ENCODE measurements at regions not wholly inside any gene's neighbourhood (a gene's known extent, or its start where the extent isn't known, plus 50 kb on each side); places are given as distances from the start of the nearest gene placed in this dataset.

DNA sequence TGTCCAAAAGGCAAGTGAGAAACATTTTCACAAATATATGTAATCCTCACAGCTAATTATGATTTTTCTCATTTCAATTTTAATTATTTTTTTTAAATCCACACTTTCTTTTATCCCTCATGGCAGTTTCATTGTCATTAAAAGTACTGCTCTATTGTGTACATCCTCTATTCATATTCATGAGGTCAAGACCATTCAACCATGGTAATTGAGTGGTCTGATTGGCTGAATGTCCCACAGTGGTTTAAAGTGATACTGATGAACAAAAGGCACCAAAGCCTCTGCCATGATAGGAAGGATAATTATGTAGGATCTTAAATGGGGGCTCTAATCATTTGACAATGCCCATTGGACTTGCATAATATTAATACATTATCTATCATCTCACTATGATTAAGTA, 108.4 kb upstream of the EPHA4 start:
- DNase-seq (ENCODE audit: low spot score): no peak

GRCh38 chr2:221677688-221678087, 105.6 kb upstream of the EPHA4 start:
- DNase-seq (ENCODE audit: low spot score): no peak

GRCh38 chr2:221676566-221677172, 104.6 kb upstream of the EPHA4 start:
- DNase-seq (ENCODE audit: low spot score): no peak

DNA sequence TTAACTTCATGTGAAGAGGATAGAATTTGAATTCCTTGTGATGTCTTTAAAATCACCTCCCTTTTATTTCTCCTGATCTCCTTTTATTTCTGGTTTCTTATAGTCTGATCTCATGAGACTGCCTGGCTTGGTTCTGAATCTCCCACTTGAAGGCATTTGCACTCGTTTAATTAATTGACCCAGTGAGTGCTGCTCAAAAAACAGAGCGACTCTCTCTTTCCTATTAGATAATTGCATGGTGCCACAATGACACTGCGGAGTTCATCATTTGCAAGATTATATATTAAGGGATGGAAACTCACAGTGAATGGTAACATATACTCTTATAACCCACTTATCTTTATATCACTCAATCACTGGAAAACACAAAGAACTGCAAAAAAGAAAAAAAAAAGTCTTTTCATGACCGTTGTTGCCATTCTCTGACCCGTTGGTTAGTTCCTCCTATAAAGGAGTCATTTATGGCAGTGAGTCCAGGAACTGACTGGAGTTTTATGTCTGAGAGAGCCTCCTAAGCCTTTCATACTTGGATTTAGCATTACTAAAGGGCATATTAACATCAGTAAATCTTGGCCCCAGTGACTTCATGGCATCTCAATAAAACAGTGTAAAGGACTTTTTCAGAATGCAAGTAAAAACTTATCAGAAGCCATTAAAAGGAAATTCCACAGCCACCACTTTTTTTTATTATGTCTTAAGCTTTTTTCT, 103.3 kb upstream of the EPHA4 start:
- no peak for DNase-seq (ENCODE audit: low spot score)

DNA sequence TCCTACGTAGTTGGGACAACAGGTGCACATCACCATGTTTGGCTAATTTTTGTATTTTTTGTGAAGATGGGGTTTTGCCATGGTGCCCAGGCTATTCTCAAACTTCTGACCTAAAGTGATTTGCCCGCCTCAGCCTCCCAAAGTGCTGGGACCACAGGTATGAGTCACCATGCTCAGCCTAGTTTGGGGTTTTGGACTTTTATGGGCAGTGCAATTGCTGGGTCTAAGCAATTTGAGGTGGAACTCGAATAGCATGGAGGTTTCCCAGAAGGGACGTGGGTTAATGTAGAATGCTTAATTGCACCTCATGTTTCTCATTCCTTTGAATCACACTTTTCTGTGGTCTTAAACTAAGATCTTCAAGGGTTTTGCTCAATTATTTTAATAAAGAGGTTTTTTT, 102.3 kb upstream of the EPHA4 start:
- no peak for DNase-seq (ENCODE audit: low spot score)

GRCh38 chr2:221673248-221673647, 101.1 kb upstream of the EPHA4 start:
- DNase-seq (ENCODE audit: low spot score): no peak

GRCh38 chr2:221671515-221671914, 99.4 kb upstream of the EPHA4 start:
- DNase-seq (ENCODE audit: low spot score): no peak

GRCh38 chr2:221662689-221663391, 90.7 kb upstream of the EPHA4 start:
- DNase-seq (ENCODE audit: low spot score): no peak

DNA sequence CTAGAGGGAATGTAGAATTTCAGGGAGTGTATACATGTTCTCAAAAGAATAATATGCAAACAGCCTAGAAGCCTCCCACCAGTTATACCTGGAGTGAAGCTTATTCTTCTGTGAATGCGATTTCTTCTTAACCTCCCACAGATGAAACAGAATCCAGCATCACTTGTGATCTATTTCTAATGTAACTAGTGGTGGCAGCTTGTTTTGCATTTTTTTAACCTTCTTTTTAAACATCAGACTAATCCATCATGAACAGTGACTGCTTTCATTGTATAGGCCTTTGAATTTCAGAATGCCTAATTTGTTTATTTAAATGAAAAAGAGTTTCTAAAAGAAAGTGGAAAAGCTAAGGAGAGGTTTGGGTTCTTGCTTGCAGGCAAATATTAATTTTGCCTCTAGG, 85.7 kb upstream of the EPHA4 start:
- DNase-seq (ENCODE audit: low spot score): no peak

DNA sequence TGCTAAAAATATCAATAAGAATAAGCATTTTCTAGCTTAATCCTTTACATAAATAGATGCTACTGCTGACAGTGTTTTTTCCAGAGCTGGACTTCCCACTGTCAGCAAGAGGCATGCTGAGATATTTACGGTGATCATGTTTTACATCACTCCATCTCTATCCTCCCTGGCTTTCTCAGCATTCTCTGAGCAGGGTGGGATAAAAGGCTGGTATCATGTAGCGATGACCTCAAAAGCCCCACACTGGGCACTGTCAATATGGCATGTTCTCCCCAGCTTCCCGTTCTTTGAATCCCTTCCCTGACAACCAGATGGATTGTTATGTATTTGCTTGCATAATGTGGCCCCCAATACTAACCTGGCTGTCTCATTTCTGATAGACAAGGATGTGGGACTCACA, 83.2 kb upstream of the EPHA4 start:
- no peak for DNase-seq (ENCODE audit: low spot score)

- no peak for DNase-seq (ENCODE audit: low spot score)
Measured at GRCh38 chr2:221653182-221653581, 81.1 kb upstream of the EPHA4 start.

- no peak for DNase-seq (ENCODE audit: low spot score)
Measured at GRCh38 chr2:221649051-221649775, 77.1 kb upstream of the EPHA4 start.

GRCh38 chr2:221642447-221642846, 70.3 kb upstream of the EPHA4 start:
- no peak for DNase-seq (ENCODE audit: low spot score)

- no peak for DNase-seq (ENCODE audit: low spot score)
Measured at GRCh38 chr2:221641181-221641871, 69.2 kb upstream of the EPHA4 start.

- DNase-seq (ENCODE audit: low spot score): no peak
Measured at GRCh38 chr2:221640686-221641085, 68.6 kb upstream of the EPHA4 start.

- no peak for DNase-seq (ENCODE audit: low spot score)
Measured at GRCh38 chr2:221637851-221638250, 65.7 kb upstream of the EPHA4 start.

GRCh38 chr2:221635949-221636348, 63.8 kb upstream of the EPHA4 start:
- no peak for DNase-seq (ENCODE audit: low spot score)

DNA sequence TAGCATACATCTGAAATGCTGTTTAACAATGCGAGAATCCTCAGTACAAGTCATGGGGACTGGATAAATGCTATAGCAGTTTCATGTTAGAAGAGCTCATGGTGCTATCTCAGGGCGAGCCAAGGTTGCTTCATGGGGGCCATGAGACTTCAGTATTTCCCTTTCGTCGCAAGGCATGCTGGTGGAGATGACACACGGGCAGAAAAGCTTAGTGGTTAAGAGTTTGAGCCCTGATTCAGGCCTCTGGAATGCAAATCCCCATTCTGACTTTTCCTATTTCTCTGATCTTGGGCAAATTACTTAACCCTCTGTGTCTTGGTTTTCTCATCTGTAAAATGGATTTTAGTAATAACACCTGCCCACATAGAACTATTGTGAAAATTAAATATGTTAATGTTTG, 57.4 kb upstream of the EPHA4 start:
- no peak for DNase-seq (ENCODE audit: low spot score)

DNA sequence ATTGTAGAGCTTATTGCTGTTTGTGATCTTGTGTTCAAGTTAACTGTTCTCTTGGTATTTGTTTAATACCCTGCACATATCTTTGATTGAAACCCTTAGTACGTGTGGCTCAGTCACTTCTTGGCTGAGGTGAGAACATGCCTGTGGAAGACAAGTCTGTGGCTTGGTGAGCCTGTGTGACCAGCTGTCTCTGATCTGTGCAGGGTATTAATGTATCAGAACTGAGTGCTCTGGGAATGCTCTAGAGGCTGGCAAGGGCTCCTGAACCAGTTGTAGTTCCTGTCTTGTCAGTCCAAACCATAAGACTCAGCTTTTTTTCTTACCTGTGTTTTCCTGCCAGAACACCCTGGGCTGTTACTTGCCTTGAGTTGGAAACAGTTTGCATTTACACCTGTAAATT, 52.4 kb upstream of the EPHA4 start:
- no peak for DNase-seq (ENCODE audit: low spot score)
